ENCODE measurements at regions not wholly inside any gene's neighbourhood (a gene's known extent, or its start where the extent isn't known, plus 50 kb on each side); places are given as distances from the start of the nearest gene placed in this dataset.
A peak's percentile ranks its signal among the peaks of the same experiment; 100 is the strongest.

DNA sequence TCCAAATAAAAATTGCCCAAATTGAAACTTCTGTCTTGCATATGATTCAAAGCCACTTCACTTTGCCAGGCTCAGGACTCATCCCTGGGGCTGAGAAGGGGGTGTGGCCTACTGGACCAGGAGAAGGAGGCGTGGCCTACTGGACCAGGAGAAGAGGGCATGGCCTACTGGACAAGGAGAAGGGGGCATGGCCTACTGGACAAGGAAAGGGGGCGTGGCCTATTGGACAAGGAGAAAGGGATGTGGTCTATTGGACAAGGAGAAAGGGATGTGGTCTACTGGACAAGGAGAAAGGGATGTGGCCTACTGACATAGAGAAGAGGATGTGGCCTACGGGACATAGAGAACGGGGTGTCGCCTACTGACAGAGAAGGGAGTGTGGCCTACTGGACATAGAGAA, 405.3 kb downstream of the RRAGC start:
- DNase-seq: no peak

DNA sequence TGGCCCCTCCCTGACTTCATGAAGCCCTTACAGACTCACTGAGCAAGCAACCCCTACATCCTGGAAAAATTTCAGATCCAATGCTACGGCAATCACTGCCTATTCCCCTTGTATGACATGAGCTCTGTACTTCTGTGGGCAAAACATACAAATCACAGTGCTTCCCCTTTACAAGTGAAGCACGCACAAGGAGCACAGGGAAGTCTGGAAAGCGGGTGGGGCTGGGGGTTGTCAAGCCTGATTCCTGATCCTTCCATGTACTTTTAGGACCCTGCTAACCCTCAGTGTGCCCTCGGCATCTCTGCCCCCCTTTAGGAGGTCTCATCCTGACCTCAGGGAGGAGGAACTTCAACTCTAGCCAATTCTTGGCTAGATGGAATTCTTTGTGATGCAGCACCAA, 405.7 kb upstream of the POU3F1 start:
- no peak for DNase-seq

DNA sequence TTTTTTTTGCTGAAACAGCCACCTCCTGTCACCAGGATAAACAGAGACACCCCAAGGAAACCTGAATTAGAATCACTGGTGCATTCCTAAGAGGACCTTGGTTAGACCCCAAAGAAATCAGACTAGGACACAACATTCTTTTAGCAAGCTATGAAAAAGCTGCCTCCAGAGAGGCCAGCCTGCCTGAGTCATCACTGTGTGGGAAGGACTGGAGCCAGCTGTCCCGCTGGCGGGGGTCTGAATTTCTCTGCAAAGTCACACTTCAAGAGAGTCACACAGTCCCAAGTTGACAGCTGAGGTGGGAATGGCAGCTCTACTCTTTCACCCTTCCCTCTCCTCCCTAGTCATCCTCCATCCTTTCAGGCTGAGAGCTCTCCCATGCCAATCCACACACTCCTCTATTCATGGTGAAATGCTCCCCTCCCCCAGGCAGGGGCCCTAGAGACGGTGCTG, 405.0 kb upstream of the POU3F1 start:
- DNase-seq: peak; percentile 61

DNA sequence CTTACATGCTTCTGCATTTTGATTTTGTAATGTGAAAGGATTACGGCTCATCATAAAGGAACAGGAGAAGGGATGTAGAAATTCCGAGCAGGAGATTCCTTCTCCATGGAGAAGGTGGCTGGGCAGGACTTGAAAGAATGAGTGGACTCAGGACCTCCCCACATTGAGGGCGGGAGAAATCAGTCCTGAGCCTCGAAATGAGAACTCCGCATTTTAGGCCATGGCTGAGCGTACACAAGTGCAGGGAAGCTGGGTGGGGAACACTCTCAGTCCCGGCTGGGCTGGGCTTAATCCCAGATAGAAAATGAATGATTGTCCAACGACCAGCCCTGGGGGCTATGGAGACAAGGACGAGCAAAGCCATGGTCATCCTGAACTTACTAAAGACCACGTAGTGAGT, 402.3 kb upstream of the POU3F1 start:
- DNase-seq: no peak

DNA sequence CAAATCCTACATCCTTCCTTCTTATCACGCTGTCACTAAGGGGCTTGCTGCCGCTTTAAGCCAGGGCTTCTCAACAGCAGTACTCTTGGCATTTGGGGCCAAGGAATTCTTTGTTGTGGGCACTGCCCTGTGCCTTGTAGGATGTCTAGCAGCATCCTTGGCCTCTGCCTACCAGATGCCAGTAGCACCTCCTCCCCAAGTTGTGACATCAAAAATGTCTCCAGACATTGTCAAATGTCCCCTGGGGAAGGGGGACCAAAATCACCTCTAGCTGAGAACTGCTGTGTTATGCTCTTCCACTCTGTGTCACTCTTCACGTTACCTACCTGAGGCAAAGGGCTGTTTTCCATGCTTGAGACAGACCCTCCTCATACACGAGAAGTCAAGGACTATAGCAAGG, 400.3 kb upstream of the POU3F1 start:
- DNase-seq: no peak

DNA sequence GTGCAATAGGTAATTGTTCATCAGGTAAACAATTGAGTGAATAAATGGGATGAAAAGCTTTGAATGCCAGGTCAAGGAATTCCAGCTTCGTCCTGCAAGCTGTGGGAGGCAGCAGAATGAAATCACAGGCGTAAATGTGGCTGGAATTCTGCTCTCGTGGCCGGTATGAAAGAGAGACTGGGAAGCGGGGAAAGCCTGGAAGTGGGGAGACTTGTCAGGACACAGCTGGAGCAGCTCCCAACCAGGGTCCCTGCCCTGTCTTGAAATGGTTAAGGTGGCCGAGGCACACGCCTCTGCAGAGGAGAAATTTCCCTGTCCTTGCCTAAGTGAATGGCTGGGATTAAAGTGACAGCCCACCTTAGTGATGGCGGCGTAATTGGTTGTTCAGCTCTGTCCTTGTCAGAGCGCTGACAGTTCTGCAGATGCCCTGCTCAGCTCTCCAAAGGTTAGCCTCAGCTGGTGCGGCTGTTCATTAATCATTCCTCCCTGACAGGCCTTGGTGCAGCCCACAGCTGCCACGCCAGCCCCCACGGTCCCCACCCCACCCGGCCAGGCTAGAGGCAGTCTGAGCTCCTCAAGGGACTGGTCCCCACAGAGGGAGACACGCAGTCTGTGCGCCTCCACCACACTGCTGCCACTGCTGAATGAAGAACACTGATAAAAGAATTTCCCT, 398.3 kb upstream of the POU3F1 start:
- DNase-seq: no peak

DNA sequence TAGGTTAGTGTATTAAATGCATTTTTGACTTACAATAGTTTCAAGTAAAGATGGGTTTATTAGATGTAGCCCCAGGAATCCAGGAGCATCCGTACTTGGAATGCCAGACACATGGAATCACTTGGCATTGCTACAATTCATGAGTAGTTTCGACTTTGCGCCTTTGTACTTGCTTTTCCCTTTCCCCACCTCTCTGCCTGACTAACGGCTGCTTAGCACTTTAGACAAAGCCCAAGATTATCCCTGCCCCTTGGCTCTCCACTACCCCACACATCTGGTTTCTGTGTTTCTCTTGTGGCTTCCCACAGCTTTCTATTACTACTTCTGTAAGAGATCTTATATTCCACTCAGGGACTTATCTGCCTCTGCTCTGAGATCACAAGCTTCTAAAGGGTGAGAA, 397.7 kb upstream of the POU3F1 start:
- DNase-seq: peak; percentile 28

DNA sequence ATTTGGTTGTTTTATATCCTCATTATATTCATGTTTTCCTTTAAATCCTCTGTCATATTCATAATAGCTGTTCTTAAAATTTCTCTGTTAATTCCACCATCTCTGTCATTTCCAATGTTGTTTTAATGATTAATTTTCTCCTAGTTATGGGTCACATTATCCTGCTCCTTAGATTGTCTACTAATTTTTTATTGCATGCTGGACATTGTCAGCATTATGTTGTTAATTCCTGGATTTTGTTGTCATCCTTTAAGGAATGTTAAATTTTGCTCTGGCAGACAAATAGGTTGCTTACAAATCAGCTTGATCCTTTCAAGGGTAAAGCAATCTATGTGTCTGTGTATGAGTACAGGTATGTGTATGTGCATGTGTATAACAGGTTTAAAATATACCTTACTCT, 393.8 kb upstream of the POU3F1 start:
- no peak for DNase-seq

DNA sequence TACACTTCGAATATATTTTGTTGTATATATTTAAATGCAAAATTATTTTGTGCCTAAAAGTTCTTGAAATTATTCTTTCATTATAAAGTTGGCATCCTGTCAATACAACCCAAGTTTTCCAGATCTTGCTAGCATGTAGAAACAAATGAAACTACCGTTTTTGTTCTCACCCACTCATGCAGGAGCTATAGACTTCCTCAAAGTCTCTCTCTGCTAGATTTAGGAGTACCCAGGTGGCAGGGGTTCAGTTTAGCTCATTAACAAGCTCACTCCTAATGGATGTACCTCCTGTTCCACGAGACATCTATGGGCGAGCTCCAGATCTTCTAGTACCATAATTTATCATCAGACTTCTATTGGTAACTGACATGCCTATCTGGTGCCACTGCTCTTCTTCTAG, 390.2 kb upstream of the POU3F1 start:
- no peak for DNase-seq

DNA sequence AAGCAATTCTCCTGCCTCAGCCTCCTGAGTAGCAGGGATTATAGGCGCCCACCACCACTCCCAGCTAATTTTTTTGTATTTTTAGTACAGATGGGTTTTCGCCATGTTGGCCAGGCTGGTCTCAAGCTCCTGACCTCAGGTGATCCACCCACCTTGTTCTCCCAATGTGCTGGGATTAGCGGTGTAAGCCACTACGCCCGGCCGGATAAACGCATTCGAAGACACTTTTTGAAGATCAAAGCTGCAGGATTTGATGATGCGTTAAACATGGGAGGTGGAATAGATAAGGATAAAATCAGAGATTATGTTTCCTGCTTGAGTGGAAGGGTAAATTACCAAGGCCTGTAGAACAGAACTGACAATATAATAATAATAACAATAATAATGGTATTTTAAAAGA, 389.4 kb upstream of the POU3F1 start:
- no peak for DNase-seq

DNA sequence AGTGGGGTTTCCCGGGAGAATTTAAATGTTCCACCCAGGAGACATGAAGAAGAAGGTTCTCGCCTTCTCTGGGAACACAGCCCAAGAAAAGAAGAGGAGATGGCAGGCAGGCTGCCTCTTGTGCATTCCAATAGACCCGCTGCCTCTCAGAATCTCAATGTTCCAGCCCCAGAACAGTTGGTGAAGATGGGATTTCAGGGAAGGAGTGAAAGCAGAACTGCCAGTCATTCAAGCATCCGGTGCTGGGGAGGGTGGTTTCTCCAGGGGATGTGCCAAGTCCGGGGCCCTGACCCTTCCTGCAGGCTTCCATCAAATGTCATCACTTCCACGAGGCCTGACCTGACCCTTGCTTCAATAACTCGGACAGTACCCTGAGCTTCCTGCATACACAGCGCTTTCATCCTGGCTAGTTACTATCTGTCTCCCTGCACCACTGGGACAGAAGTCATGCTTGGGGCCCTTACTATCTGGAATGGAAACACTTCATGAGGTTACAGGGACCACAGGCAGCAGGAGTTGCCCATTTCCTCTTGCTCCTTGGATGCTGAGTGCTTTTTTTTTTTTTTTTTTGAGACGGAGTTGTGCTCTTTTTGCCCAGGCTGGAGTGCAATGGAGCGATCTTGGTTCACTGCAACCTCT, 386.6 kb upstream of the POU3F1 start:
- no peak for DNase-seq

DNA sequence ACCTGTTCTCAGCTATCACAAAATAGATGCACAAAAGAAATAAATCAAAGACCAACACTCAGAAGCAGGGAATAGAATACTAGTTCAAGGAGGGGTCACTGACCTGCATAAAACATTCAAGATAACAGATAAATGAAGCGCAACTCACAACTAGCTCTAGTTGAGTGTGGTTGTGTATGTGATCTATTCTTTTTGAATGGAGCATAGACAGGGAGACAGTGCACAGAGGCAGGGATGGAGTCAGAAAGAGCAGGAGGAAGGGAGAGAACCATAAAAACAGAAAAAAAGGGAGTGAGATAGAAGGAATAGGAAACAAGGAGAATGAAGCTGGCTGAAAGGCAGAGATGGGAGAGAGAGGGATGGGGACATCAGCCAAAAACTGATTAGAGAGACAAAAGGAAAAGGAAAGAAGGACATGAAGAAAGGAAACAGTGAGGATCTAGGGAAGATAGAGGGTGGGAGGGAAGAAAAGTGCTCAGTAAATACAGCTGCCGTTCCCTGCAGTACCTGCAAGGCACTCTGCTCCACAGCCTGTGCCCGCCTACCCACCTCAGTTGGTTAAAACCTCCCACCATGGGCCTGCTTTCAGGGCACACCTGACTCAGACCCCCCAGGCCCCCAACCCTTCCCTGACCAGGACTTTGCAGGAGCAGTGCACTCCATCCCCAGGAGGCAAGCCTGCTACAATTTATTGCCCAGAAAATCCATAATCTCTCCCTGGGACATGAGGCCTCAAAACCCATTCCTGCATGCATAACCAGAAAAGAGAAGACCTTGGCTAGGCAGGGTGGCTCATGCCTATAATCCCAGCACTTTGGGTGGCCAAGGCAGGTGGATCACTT, 385.2 kb upstream of the POU3F1 start:
- no peak for DNase-seq

DNA sequence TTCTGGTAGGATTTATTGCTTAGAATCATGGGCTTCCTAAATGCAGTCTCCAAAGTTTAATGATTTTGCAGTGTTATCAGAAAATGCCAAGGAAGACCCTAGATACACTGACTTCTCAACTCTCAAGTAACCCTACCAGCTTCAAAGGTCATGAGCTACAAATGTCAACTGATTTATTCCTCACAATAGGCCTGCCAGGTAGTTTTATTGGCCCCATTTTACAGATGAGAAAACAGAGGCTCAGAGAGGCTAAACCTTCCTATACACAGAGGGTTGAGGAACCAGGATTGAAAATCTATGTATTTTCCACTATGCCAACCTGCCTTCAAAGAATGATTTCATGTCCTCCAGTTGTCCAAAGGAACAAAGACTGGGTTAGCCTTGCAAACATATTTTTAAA, 384.4 kb upstream of the POU3F1 start:
- DNase-seq: no peak

DNA sequence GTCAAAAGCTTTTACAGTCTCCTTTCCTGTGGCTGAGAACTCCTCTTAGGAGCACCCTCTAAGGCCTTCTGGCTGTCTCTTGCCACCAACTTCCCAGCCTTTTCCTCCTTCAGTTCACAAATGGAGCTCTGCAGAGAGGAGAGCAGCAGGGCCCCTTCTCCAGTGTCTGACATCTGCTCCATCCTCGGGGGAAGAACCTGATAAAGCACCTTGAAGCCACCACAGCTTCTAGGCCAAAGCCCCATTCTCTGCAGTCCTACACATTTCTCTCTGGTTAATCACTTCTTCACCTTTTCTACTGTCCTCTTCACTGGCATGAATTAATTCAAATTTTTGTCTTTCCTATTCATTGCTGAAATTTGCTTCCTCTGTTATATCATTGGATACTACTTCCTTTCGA, 378.1 kb upstream of the POU3F1 start:
- DNase-seq: no peak

DNA sequence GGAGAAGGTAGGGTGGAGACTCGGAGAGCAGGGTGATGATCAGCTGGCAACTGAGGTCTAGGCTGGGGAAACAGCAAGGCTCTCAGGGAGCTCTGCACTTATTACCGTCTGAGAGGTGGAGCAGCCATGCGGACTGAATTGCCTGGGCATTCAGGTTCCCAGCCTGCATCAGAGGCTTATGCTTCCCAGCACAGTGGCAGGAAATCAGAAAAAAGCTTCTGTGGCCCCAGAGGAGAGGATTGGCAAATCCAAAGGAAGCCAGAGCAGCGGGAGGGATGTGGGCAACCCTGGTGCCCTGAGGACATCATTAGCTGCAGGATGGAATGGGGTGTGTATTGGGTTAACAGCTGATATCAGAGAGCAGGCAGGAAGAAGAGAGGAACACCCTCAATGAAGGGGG, 374.1 kb upstream of the POU3F1 start:
- DNase-seq: no peak

DNA sequence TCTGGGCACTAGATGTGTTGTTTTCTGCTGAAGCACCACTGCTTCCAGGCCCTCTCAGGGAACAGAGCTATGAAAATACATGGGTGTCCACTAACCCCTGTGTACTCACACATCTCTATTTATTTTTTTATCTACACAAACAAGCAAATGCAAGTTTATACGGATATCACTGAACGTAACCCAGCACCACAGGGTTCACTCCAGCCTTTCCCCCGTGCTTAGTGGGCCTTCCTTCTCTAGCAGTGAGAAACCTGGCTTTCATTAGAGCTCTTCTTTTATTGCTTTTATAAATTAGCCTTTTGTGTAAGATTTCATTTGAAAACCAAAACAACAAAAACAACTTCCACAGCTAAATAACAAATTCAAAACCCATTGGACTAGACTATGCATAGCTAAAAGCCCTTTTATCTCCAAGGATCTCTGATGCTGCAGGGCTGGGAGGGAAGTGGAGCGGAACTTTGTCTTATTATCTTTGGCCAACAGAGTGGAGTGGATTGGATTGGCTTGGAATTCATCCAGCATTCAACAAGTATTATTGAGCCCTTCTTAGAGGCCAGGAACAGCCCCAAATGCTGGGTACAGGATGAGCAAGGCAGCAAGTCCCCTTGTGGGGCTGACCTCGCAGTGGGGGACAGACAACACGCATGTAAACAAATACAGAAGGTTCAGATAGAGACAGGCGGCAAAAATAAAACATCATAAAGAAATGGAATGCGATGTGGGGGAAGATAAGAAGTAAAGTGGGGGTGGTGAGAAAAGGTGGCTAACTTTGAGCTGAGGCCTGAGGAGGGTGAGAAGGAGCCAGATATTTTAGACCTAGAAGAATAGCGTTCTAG, 371.8 kb upstream of the POU3F1 start:
- DNase-seq: peak; percentile 15

DNA sequence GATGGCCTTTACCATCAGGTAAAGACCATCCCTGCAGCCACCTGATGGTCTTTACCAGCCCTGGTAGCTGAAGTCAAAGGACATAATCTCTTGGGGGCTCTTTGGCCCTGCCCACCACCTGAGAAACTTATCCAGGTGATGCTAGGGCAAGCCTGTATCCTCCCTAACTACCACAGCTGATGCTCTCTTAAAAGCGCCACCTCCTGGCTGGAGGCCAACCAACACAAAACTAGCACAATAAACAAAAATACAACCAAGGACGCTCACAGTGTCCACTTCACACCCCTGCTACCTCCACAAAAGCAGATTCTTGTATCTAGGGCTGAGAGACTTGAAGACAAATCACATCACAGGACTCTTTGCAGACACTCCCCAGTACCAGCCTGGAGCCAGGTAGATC, 357.1 kb upstream of the POU3F1 start:
- no peak for DNase-seq

DNA sequence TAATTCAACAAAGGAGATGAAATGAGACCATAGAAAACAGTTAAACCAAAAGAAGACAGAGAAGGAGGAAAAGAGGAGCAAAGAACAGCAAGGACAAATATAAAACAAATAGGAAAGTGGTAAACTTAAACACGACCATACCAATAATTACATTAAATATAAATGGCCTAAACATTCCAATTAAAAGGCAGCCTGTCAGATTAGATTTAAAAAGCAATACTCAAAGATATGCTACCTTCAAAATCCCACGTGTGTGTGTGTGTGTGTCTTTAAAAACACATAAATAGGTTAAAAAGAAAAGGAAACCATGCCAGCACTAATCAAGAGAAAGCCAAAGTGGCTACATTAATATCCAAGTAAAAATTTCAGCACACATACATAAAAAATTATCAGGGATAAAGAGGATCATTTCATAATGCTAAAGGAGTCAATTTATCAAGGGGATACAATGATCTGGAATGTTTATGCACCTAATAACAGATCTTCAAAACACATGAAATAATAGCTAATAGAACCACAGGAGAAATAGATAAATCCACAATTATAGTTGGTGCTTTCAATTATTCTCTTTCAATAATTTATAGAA, 355.7 kb upstream of the POU3F1 start:
- no peak for DNase-seq

DNA sequence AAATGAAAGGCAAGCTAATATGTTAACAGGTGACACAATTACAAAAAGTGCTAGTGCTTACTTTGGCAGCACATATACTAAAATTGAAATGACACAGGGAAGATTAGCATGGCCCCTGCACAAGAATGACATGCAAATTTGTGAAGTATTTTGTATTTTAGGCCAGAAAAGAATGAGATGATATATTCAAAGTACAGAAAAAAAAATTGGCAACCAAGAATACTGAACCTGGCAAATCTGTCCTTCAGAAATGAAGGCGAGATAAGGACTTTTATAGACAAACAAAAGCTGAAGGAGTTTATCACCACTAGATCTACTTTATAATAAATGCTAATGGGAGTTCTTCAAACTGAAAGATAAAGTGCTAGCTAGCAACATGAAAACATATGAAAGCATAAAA, 350.0 kb upstream of the POU3F1 start:
- DNase-seq: no peak

DNA sequence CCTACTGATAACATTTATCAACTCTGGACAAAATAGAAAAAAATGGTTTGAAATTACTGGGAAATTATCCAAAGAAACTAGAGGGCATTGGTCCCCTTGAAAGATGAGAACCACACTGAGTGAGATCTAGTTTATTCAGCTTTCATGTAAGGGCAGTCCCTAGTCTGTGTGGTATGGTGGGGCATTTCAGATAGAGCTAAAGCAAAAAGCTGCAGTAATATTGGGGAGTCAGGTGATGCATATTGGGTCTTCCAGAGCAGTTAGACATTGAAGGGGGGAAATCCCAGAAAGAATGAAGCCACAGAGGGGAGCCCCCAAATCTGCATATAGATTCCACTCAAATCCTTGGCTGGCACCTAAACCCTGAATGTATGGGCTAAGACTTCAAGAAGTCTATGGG, 347.7 kb upstream of the POU3F1 start:
- DNase-seq: no peak

DNA sequence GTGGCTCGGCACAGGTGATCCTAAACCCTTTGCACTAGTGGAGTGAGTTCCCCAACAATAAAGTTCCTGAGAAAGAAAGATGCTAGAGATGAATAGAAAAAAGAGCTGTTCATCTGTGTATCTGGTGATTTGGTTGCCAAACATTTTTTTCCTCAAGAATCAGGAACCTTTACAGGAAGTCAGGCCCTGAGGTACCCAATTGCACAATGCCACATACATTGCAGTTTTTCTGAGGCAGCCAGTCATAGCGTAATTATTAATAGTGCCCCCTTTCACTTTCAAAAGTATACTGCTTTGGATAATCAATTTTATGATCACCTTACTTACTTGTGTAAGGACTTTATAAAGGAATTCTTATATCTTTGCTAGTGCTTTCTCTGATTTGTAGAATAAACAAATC, 346.3 kb upstream of the POU3F1 start:
- no peak for DNase-seq

DNA sequence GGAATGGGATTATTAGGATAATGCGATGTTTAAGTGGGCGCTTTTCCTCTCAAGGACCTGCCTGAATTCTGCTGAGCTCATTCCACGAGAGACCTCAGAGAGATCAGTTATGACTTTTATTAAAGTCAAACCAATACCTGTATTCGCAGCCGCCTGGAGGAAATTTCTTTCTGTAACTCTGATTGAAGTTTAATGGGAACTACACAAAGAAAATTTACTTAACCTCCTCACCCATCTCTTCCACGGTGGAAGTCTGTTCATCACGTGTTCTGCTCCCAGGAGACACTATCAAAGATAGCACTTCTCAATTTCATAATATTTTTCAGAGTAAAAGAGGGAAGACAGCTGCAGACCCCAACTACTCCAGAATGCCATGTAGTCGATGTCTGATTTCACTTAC, 334.7 kb upstream of the POU3F1 start:
- DNase-seq: no peak

DNA sequence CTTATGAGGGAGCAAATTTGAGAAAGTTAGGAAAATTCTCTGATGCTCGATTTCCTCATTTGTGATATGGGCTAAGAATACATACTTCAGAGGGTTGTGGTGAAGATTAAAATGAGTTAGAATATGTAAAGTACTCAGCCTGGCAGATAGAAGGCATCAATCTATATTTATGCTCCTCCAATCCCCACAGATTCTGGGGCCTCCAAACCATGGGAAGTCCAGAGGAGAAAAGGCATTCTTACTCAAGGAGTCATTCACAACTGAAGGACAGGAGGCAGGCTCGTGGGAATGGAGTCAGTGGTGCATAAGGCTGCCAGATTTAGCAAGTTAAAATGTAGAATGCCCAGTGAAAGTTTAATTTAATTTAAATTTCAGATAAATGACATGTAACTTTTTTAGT, 330.0 kb upstream of the POU3F1 start:
- no peak for DNase-seq

All from femur (tissue), 1 donor.